CD14-positive monocyte (primary cell): ENCODE measurements at regions not wholly inside any gene's neighbourhood (a gene's known extent, or its start where the extent isn't known, plus 50 kb on each side); places are given as distances from the start of the nearest gene placed in this dataset.

ENCODE experiments used
- DNase-seq, 3 donors: peaks; one replicate each; pipeline ENCODE4 v3.0.0-alpha.2; 2011 to 2022
- H2AFZ ChIP-seq: 2 replicates; pipeline ENCODE4 v1.6.0; 2012; ENCODE audit warnings: mild to moderate bottlenecking, low read depth, low read length, inconsistent platforms; ENCODE audit not compliant: insufficient read depth, poor library complexity, severe bottlenecking
- H3K27ac ChIP-seq, 2 donors: 1 replicate in 1 of 2; 2 replicates in 1 of 2; pipeline ENCODE4 v1.5.1; 2012 to 2013; ENCODE audit warnings: low read length in 2 of 2, control low read depth in 1 of 2, inconsistent platforms in 1 of 2, low read depth in 1 of 2, mild to moderate bottlenecking in 1 of 2
- H3K27me3 ChIP-seq, 2 donors: one replicate each; pipeline versions ENCODE4 v1.6.0 to v1.6.1; 2011 to 2013; ENCODE audit warnings: low read length in 2 of 2; ENCODE audit not compliant: control insufficient read depth in 2 of 2, insufficient read depth in 2 of 2
- H3K36me3 ChIP-seq, 2 donors: replicated peaks in 1 of 2; 1 replicate in 1 of 2; 2 replicates in 1 of 2; pipeline versions ENCODE4 v1.5.1 to v1.6.1; 2012 to 2013; ENCODE audit warnings: low read length in 2 of 2, control low read depth in 1 of 2, inconsistent platforms in 1 of 2, mild to moderate bottlenecking in 1 of 2; ENCODE audit not compliant: insufficient read depth in 2 of 2, control insufficient read depth in 1 of 2
- H3K4me1 ChIP-seq, 2 donors: 1 replicate in 1 of 2; 2 replicates in 1 of 2; pipeline versions ENCODE4 v1.5.1 to v1.6.1; 2012 to 2013; ENCODE audit warnings: low read length in 2 of 2, control low read depth in 1 of 2, inconsistent platforms in 1 of 2, mild to moderate bottlenecking in 1 of 2, moderate library complexity in 1 of 2; ENCODE audit not compliant: insufficient read depth in 2 of 2, control insufficient read depth in 1 of 2
- H3K4me2 ChIP-seq: replicated peaks from 2 replicates; pipeline ENCODE3; 2012; ENCODE audit warnings: low read length, moderate library complexity, mild to moderate bottlenecking; ENCODE audit not compliant: poor library complexity, severe bottlenecking; ENCODE audit errors: extremely low read depth
- H3K4me3 ChIP-seq, 3 experiments: fragments of 200-600 bp in 1 of 3; sonication (generic) in 1 of 3; replicated peaks in 1 of 3; 1 replicate in 2 of 3; 2 replicates in 1 of 3; pipeline ENCODE4 v1.5.1; 2011 to 2013; ENCODE audit warnings: low read length in 3 of 3, mild to moderate bottlenecking in 3 of 3, control low read depth in 2 of 3, low read depth in 2 of 3, inconsistent platforms in 1 of 3, moderate library complexity in 1 of 3
- H3K79me2 ChIP-seq: 2 replicates; pipeline ENCODE4 v1.6.0; 2012; ENCODE audit warnings: mild to moderate bottlenecking, control low read depth, inconsistent platforms, low read length, moderate library complexity; ENCODE audit not compliant: insufficient read depth
- H3K9ac ChIP-seq: 2 replicates; pipeline ENCODE4 v1.6.0; 2017; ENCODE audit warnings: low read length, mild to moderate bottlenecking; ENCODE audit not compliant: insufficient read depth, poor library complexity, severe bottlenecking
- H3K9me3 ChIP-seq, 2 donors: replicated peaks in 1 of 2; 1 replicate in 1 of 2; 2 replicates in 1 of 2; pipeline versions ENCODE4 v1.5.1 to v1.6.1; 2012 to 2013; ENCODE audit warnings: low read length in 2 of 2, control low read depth in 1 of 2; ENCODE audit not compliant: control insufficient read depth in 1 of 2, insufficient read depth in 1 of 2
- H4K20me1 ChIP-seq: 2 replicates; pipeline ENCODE4 v1.6.0; 2012; ENCODE audit warnings: mild to moderate bottlenecking, low read length, control low read depth, moderate library complexity; ENCODE audit not compliant: insufficient read depth
- H3K27ac Mint-ChIP-seq, 7 donors: one replicate each; pipeline ENCODE4 v1.8.0; 2020; ENCODE audit warnings: mild to moderate bottlenecking in 7 of 7, mixed read lengths in 7 of 7, moderate library complexity in 6 of 7, inconsistent platforms in 2 of 7
- H3K27me3 Mint-ChIP-seq, 3 donors: one replicate each; pipeline ENCODE4 v1.8.0; 2021 to 2022; ENCODE audit warnings: low read depth in 3 of 3, mild to moderate bottlenecking in 3 of 3, mixed read lengths in 3 of 3, moderate library complexity in 3 of 3, inconsistent platforms in 1 of 3
- H3K36me3 Mint-ChIP-seq, 2 donors: one replicate each; pipeline ENCODE4 v1.8.0; 2020; ENCODE audit warnings: mixed read lengths in 2 of 2, inconsistent platforms in 1 of 2, mild to moderate bottlenecking in 1 of 2
- H3K4me1 Mint-ChIP-seq: one replicate; pipeline ENCODE4 v1.8.0; 2020; ENCODE audit warnings: mild to moderate bottlenecking, mixed read lengths
- H3K4me3 Mint-ChIP-seq, 2 donors: one replicate each; pipeline ENCODE4 v1.8.0; 2020; ENCODE audit warnings: mild to moderate bottlenecking in 2 of 2, mixed read lengths in 2 of 2, moderate library complexity in 1 of 2
- H3K9me3 Mint-ChIP-seq, 7 donors: one replicate each; pipeline ENCODE4 v1.8.0; 2020 to 2022; ENCODE audit warnings: mixed read lengths in 7 of 7, mild to moderate bottlenecking in 6 of 7, moderate library complexity in 6 of 7, inconsistent platforms in 2 of 7
- WGBS: methylation state at CpG from one replicate; pipeline ENCODE4 v1.1.5; 2013; ENCODE audit warnings: missing lambda C conversion rate; ENCODE audit not compliant: insufficient coverage; 5-methylcytosine and 5-hydroxymethylcytosine counted together
- intact Hi-C, 2 donors: fragments of 100-400 bp; cut with micrococcal nuclease; formaldehyde crosslinking; loops; one replicate each; pipeline versions ENCODE4 v1.15.0 to v1.15.1; 2023
- TF ChIP-seq, protein P1 (sequence below): fragments of 200-600 bp; IDR thresholded peaks from one replicate; pipeline ENCODE4 v1.8.0; 2022; ENCODE audit warnings: antibody characterized with exemption, mild to moderate bottlenecking

DNA sequence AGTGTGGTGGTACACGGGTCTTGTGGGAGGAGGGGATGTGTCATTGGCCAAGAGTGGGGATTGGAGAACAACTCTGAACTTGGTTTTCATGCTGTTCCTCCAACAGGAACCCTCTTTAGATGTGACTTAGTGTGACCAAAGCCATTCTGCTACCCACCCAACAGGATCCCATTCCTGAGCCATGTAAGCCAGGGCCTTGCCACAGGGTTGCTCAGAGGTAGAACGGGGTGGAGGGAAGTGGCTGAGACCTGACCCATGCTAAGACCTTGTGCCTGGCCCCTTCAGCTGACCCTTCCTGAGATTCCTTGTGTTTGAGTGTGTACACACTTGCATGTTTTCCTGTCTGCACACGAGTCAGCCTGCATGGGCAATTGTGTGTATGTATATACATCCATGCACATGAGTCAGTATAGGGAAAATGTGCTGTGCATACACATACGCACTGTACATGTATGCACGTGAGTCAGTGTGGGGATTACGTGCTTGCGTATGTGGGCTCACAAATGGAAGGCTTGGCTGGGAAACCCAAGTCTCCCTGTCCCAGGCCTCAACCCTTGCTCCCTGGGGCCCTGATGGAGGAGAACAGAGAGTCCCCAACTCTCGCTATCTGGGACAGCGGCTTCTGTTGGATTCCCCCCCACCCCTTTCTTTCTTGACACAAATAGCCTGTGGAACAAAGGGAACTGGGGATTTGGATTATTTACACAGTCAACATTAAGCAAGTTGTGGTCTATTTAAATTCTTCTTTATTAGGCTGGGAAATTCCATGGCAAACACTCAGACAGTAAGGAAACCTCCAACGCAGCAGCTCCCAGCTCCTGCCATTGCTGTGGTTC is 339.8 kb downstream of the DYSF start:
- no peaks in the 10 kb centered on the region for H3K4me1 ChIP-seq
- intact Hi-C loops = no loop called here

DNA sequence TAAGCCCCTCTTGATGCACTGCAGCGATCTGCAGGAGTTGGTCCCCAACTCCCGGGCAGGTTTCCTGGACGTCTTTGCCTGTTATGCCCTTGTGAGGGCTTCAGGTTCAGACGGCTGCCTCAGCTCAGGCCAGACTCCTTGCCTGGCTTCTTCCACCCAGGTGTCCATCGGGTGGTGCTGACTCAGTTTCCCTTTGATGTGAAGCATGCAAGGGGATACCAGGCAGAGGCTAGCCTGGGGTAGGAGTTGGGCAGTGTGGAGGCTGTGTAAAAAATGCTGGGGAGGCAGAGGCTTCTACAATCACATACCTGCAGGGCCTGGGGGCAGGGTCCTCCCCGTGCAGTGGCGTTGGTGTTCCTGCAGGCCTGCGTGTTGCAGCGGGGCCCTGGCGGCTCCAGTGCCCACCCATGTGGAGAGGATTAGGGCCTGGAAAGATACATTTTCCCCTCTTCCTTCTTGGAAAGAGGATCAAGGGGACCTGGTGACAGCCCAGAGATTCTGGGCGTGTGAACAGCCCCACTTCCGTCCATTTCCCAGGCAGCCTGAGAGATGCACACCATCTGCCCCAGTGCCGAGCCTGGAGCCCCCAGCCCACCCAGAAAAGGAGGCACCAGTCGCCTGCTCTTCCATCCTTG is 338.3 kb downstream of the DYSF start:
- Histone ChIP-seq H3K79me2 (no peaks in the 10 kb centered on the region), H3K9me3 (no peaks in the 10 kb centered on the region), H3K27me3 (no peaks in the 10 kb centered on the region), H4K20me1 (no peaks in the 10 kb centered on the region), H3K36me3 (no peaks in the 10 kb centered on the region), H3K4me3 (no peak overlapping the region), H3K4me2 (no peak overlapping the region), H2AFZ (no peak overlapping the region), H3K27ac (no peak overlapping the region), H3K4me1 (no peaks in the 10 kb centered on the region), H3K9ac (no peak overlapping the region)
- Mint-ChIP-seq H3K4me1 (no peaks in the 10 kb centered on the region), H3K9me3 (no peaks in the 10 kb centered on the region), H3K27ac (no peak overlapping the region), H3K36me3 (no peaks in the 10 kb centered on the region), H3K4me3 (no peak overlapping the region), H3K27me3 (peaks cover 2 to 9% (median 3%) of the 10 kb centered on the region in 3 donors)
- WGBS = 88% methylated on average over 9 of the region's 14 CpGs
- DNase-seq = no peak
- TF ChIP-seq, protein P1, sequence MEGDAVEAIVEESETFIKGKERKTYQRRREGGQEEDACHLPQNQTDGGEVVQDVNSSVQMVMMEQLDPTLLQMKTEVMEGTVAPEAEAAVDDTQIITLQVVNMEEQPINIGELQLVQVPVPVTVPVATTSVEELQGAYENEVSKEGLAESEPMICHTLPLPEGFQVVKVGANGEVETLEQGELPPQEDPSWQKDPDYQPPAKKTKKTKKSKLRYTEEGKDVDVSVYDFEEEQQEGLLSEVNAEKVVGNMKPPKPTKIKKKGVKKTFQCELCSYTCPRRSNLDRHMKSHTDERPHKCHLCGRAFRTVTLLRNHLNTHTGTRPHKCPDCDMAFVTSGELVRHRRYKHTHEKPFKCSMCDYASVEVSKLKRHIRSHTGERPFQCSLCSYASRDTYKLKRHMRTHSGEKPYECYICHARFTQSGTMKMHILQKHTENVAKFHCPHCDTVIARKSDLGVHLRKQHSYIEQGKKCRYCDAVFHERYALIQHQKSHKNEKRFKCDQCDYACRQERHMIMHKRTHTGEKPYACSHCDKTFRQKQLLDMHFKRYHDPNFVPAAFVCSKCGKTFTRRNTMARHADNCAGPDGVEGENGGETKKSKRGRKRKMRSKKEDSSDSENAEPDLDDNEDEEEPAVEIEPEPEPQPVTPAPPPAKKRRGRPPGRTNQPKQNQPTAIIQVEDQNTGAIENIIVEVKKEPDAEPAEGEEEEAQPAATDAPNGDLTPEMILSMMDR = no peak
- intact Hi-C loops = no loop called here

More for the DNA sequence above, 339.8 kb downstream of the DYSF start:
- Mint-ChIP-seq H3K36me3 (no peaks in the 10 kb centered on the region), H3K9me3 (no peaks in the 10 kb centered on the region), H3K27ac (peak overlapping the region in 1 of 7 donors; percentile 42), H3K4me1 (no peaks in the 10 kb centered on the region), H3K27me3 (peaks cover 2 to 7% (median 3%) of the 10 kb centered on the region in 3 donors), H3K4me3 (no peak overlapping the region)
- Histone ChIP-seq H4K20me1 (no peaks in the 10 kb centered on the region), H3K27me3 (no peaks in the 10 kb centered on the region), H3K9ac (no peak overlapping the region), H3K36me3 (no peaks in the 10 kb centered on the region), H3K27ac (no peak overlapping the region), H3K79me2 (no peaks in the 10 kb centered on the region), H3K9me3 (no peaks in the 10 kb centered on the region), H3K4me2 (no peak overlapping the region), H3K4me3 (no peak overlapping the region), H2AFZ (no peak overlapping the region)
- TF ChIP-seq, protein P1 = no peak
- 93% methylated on average over 7 of the region's 10 CpGs for WGBS
- no peak for DNase-seq
